C4-2B (cell line): ENCODE measurements at regions not wholly inside any gene's neighbourhood (a gene's known extent, or its start where the extent isn't known, plus 50 kb on each side); places are given as distances from the start of the nearest gene placed in this dataset.
"Not testable (repeated sequence)": the region's sequence is repeated elsewhere in the genome, so short reads cannot be mapped to it uniquely, and the experiment has no call there.

Source experiments
- CTCF ChIP-seq: fragments of 450-650 bp; conservative IDR thresholded peaks from 2 replicates; pipeline ENCODE4 v1.5.1; 2017; ENCODE audit warnings: mild to moderate bottlenecking
- ZFX ChIP-seq: fragments of 450-650 bp; IDR thresholded peaks from 2 replicates; pipeline ENCODE4 v1.6.1; 2017

GRCh38 chr3:18693588-18694329 is 268.6 kb upstream of the SATB1 start:
- TF ChIP-seq CTCF, ZFX: not testable (repeated sequence)
